HG03064 (cell line): ENCODE measurements at regions not wholly inside any gene's neighbourhood (a gene's known extent, or its start where the extent isn't known, plus 50 kb on each side); places are given as distances from the start of the nearest gene placed in this dataset.

Source experiments
- ATAC-seq: cut with Tn5 transposase; IDR thresholded peaks from one replicate; pipeline ENCODE4 v1.9.1; 2021; ENCODE audit warnings: low read depth; ENCODE audit not compliant: unreplicated experiment

DNA sequence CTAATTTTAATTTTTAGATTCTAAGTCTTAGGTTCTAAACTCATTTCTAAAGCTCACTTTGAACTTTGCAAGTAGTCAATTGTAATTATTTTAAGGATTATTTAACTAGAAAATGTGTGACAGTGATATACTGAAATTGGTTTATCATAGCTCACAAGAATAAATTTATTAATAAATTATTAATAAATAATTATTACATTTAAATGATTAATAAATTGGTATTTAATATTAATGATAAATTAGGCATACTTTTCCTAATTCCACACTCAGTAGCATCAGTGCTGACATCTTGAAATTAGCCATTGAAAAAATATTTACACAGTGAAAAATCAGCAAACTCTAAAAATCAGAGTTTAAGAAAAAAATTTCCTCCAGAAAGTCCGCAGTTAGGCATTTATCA lies 433.7 kb downstream of the FIGN start:
- ATAC-seq, result no peak

DNA sequence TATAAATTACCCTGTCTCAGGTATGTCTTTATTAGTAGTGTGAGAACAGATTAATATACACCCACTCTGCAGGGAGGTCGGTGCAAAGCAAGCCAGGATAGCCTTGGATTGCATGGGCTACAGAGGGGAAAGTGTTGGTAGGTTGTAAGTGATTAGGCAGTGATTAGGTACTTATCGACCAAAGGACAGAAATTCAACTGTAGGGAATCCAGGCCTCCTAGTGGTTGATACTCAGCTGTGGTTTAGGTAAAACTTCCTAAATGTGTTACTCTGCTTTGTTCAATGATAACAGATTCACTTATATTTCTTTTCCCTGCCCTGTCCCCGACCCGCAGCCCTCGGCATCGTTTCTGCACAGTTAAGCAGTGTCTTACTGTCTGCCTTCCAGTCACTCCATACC lies 444.0 kb downstream of the FIGN start:
- no peak for ATAC-seq

DNA sequence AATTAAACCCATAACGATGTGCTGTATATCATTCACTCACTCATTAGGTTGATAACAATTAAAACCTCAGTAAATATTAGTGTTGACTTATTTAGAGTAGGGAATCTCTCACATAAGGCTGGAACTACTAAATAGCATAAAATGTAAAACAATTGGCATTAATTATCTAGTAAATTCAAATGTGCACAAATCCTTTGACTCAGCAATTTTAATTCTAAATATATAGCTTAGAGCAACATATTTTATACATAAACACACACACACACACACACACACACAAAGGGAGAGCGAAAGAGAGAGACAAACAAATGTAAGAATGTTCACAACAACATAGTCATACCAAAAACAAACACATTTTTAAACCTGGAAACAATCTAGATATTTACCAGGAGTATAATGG lies 443.1 kb upstream of the KCNH7 start:
- no peak for ATAC-seq

DNA sequence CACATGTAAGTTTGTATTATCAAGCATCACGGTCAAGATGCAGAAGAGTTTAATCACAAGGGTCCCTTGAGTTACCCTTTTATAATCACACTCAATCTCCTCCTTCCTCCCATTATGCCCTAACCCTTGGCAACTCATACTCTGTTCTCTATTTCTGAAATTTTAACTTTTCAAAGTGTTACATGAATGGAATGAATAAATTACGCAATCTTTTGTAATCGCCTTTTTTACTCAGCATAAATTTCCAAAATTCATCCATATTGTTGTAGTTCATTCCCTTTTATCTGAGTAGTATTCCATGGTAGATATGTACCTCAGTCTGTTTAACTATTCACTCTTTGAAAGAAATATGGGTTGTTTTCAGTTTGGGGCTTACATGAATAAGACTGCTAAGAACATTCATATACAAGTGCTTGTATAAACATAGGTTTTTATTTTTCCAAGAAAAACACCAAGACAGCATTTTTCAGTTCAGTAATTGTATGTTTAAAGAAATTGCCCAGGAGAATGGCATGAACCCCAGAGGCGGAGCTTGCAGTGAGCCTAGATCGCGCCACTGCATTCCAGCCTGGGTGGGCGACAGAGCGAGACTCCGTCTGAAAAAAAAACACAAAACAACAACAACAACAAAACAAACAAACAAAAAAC lies 430.9 kb upstream of the KCNH7 start:
- ATAC-seq, result no peak

DNA sequence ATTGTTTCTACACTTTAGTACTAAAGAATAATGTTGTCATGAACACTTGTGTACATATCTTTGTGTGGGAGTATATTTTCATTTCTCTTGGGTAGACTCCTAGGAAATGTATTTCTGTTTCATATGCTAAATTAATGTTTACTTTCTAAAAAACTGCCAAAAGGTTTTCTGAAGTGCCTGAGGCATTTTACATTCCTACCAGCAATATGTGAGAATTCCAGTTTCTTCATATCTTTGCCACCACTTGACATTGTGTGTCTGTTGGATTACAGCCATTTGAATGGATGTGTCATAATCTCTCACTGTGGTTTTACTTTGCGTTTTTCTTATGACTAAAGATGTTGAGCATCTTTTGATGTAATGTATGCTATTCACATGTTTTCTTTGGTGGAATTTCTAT lies 428.2 kb upstream of the KCNH7 start:
- no peak for ATAC-seq

DNA sequence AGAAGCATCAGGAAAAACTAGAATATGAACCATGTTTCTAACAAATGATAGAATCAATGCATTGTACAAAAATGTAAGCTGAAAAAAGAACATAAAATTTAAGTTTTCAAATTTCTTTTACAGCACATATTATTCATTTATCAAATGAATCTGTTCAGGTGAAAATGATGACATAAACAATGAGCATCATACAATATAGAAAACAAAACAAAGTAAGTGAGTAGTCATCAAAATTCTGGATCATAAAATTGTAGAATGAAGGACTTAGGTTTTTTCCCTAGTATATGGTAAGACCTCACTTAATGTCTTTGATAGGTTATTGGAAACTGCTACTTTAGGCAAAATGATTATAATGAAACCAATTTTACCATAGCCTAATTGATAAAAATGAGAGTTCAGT lies 427.0 kb upstream of the KCNH7 start:
- no peak for ATAC-seq

DNA sequence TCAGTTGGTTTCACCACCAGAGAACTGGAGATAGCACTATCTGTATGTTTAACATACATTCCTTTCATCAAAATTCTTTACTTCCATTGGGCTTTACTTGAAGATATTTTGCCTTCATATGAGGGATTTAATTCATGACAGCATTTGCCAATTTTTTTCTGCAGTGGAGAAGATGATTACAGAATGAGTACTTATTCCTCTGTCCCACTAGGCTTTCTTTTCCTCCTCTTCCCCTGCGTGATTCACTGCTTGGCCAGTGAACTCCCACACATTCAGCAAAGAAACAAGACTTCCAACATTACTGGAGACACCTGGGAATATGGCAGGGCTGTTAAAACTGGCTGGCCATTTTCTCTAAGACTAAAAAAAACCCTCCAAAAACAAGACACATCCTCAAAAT lies 425.8 kb upstream of the KCNH7 start:
- no peak for ATAC-seq

DNA sequence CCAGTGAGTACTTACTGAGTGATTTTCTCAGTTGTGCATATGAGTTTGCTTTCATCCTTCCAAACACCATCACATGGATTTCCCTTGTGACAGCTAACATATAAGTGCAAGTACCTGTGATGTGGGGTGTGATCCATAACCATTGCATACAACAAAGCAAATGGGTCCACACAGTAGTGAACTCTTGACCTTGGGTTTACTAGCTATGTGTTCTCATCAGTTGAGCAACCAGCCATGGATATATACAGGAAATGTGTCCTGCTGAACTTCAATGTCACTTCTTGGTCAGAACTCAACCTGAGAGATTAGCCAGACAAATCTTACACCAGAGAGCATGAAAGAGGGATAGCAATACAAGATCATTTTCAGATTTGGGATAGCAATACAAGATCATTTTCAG lies 420.9 kb upstream of the KCNH7 start:
- no peak for ATAC-seq

DNA sequence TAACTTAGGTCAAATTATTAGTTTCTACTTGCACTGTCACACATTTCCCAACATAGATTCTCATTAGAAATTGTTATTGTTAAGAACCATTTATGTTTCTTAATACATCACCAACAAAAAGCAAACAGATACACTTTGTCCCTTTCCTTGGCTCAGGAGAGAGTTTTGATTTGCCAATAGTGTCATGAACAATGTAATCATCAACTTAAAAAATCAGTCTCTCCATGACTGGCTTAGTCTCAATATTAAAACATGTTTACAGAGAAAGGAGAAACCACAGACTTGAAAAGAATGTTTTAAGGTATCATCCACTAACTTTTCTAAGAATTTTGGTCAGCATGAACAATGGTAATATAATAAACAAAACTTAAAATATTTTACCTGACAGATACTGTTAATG lies 416.5 kb upstream of the KCNH7 start:
- no peak for ATAC-seq

DNA sequence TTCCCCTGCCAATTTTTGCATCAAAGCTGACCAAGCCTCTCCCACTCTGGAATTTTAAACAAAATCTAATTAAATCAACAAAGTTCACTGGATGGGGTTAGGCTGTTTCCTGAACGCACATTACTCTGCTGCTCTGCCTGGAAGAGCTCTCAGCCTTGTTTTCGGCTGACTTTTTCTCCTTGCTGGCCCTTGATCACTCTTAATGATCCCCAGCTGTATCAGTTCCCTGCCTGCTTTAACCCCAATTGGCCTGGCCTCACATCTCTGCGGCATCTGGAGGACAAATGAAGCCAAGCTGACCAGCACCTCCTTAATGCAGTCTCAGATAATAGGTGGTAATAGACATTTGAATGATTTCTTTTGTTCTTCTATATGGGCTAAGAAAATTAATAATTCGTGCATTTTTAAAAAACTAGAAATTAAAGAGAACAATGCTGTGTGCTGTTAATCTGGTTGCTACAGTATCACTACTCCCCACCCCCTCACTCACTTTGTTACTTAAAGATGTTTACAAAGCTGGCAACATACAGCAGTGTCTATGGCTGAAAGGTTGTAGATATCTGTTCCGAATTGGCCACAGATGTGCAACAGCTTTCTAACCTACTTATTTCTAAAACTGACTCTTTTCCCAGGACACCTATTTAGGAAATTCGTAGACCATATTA lies 415.2 kb upstream of the KCNH7 start:
- no peak for ATAC-seq

DNA sequence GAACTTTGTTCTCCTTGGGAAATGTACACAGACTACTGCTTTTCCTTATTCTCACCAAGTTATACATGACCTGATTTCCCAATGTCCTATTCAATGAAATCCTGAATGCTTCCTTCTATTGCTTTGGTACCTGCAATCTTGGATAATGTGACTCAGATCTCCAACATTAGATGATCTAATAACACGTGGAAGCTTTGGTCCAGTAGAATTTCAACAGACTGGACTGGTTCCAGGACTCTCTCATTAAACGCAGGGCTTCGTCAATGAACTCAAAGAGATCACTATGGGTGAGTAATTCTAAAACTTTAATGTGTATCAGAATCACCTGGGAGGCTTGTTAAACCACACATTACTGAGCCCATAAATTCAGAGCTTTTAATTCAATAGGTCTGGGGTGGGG lies 413.6 kb upstream of the KCNH7 start:
- no peak for ATAC-seq

DNA sequence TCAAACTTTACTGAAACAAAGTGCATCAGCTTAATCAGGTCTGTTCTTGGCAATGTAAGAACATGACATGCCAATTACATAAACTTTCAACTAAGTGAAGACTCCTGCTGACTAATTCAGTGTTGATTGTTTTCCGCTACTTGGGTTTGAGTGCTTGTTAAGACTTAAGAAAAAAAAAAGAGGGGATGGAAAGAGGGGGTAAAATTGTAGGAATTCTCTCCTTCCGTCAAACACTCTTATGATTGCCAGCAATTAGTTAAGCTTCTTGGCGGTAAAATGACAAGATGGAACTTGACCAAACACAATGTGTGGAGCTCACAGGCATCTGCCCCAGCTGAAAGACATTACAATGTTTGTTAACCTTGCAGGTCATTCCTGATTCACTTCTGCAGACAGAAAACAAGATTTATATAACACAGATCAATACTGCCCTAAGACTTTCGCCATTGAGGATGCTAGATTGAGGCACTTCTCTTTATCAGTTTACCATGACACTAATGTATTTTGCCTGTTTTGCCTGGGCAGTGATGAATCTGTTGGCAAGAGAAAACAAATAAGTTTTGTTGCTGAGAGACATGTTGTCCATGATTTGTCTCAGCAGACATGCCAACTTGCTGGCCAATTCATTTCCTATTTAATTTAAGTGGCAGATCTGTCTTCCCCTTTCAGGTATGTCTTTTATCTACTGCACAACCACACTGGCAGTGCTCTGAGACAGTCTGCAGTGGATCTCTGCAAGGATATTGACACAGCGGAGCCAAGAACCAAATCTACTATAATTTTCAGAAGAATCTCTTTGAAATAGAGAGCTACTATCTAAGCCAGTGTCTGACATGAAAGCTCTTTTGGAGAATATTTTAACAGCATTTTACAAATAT lies 410.0 kb upstream of the KCNH7 start:
- ATAC-seq, result no peak

DNA sequence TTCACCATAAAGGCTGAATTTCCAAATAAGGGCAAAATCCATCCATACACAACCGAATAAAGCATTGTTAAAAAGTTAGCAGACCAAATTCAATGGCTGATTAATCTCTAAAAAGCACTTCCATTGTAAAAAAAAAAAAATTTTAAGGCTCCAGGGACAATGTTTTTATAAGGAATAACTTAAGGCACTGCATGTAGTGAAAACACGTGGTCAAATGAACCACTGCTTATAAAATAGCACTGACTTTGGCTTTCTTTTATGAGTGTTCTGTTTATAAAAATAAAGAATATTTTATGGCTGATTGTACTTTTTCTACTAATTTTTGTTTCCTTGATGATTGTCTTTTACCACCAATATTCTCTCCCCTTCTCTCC lies 409.3 kb upstream of the KCNH7 start:
- ATAC-seq, result no peak

DNA sequence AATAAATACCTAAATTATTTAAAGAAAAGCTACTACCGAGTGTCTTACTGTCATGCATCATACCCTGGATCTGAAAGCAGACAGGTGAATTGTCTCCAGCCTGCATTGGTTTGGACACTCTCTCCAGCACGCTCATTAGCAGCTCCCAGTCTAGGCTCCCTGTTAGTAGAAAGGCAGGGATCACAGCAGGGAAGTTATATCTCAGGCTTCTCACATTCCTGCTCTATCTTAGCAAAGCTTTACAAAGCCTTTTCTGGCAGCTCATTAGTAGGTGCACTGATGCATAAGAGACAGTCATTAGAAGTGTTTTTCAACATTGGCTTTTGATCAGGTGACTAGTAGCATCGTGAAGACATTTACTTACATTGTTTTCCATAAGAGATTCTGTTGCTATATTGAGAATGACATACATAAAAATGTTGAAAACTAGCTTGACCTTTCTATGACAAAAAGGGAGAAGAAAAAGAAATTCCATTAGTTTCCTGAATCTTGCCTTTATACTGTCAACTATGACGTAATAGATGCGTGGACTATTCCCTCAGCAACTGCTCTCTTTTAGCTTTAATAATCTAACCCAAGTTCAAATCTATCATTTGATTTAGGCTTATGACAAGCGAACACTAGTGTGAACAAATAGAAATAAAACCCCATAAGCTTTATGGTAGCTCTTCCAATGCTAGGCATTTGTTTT lies 408.7 kb upstream of the KCNH7 start:
- no peak for ATAC-seq

DNA sequence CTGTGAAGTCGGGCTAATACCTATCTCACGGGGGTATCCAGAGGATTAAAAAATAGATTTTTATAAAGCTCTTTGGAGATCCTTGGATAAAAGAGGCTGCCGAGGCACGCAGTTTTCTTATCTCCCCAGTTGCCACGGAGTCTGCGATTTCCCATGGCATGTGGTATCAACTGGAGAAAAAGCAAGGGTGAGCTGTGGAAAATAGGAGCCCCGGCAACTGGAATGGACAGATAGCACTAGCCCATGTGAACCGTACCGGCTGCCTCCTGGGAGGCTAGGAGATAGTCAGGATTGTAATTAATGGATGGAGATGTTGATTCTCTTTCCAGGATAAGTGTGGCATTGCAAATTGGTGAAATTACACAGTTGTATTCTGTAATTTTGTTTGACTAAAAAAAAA lies 407.6 kb upstream of the KCNH7 start:
- no peak for ATAC-seq

DNA sequence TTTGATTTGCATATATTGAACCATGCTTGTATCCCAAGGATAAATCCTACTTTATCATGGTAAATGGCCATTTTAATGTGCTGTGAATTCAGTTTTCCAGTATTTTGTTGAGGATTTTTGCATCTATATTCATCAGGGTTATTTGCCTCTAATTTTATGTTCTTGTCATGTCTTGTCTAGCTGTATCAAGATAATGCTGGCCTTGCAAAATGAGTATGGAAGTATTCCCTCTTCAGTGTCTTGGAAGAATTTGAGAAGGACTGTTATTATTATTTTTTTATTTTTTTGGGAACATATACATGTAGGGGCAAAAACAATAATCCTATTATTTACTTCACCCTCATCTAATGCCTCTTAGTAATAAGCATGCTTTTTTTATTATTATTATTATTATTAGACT lies 398.0 kb upstream of the KCNH7 start:
- no peak for ATAC-seq

DNA sequence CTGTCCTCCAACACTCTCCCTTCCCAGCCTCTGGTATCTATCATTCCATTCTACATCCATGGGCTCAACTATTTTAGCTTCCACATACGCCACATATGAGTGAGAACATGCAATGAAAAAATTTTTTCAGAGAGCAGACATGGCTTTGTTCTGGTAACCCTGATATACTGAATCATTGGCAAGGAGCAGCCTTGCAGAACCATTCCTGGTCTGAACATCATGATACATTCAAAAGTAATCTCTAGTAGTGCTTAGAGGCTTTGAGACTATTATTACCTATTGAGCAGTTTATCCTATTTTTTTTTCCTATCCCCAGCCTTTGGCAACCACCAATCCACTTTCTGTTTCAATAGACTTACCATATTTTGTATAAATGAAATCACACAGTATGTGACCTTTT lies 393.1 kb upstream of the KCNH7 start:
- ATAC-seq, result no peak

DNA sequence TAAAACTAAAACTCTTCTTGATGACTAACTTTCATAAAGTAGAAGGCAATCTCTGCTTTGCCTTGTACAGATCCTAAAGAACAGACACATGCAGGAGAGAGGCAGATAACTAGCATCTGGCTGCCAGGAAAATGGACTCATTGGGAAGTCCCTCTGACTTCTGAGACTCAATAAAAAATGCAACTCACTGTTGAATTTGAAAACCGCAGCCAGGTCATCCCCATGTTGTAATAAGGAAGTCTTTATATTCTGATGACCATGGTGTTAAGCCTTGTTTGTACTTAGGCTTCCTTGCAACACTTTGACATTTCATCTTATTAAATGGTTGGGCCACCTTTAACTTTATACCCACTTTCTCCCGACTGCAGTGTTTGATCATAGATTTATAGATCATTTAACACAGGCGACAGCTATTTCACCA lies 375.1 kb upstream of the KCNH7 start:
- ATAC-seq, result no peak

DNA sequence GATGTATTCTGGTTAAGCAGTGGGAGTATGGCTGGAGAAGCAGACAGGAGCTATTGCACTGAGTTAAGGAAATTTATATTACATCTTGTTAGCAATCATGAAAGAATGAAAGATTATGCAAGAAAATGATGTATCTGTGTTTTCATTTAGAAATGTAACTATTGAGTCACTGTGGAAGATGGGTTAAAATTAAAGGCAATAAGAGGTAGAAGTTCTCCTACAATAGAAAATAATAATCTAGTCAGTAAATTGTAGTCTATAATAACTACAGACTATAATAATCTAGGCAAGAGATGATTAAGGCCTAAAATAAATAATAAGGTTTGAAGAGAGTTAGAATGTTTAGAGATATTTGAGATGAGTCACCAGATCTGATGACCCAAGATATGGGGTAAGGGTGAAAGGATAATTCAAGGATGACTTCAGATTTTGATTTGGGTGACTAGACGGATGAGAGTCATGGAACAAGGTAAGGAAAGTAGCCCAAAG lies 371.9 kb upstream of the KCNH7 start:
- no peak for ATAC-seq

DNA sequence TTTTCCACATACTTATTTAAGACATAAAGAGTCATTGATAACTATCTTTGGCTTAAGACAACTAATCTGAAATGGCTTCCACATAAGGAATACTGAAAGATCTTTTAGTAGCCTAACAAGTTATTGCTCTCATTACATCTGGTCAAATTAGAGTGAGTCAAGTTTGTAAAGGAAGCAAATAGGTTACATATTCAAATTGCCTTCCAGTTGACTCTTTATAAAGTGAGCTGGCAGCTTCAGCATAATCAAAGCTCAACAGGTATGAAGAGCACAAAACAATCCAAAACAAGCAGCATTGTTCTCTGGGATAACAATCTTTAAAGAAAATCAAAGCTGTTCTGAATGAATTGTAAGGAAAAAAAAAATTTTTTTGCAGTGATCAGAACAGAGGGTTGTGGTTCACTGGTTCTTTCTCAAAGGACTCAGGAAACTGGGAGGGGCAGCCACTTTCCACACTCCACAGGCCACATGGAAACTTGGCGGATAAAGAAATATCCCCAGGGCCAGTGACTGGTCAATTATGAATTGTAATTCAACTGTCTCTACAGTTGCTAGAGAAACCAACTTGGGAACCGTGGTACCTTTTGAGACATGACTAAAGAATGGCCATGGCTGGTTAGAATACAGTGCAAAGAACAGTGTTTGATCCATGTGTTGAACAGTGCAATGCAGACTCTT lies 369.3 kb upstream of the KCNH7 start:
- ATAC-seq, result no peak
